CD14-positive monocyte (primary cell): ENCODE measurements at regions not wholly inside any gene's neighbourhood (a gene's known extent, or its start where the extent isn't known, plus 50 kb on each side); places are given as distances from the start of the nearest gene placed in this dataset.

Source experiments
- DNase-seq, 3 donors: peaks; one replicate each; pipeline ENCODE4 v3.0.0-alpha.2; 2011 to 2022
- H2AFZ ChIP-seq: 2 replicates; pipeline ENCODE4 v1.6.0; 2012; ENCODE audit warnings: mild to moderate bottlenecking, low read depth, low read length, inconsistent platforms; ENCODE audit not compliant: insufficient read depth, poor library complexity, severe bottlenecking
- H3K27ac ChIP-seq, 2 donors: 1 replicate in 1 of 2; 2 replicates in 1 of 2; pipeline ENCODE4 v1.5.1; 2012 to 2013; ENCODE audit warnings: low read length in 2 of 2, control low read depth in 1 of 2, inconsistent platforms in 1 of 2, low read depth in 1 of 2, mild to moderate bottlenecking in 1 of 2
- H3K27me3 ChIP-seq, 2 donors: one replicate each; pipeline versions ENCODE4 v1.6.0 to v1.6.1; 2011 to 2013; ENCODE audit warnings: low read length in 2 of 2; ENCODE audit not compliant: control insufficient read depth in 2 of 2, insufficient read depth in 2 of 2
- H3K36me3 ChIP-seq, 2 donors: replicated peaks in 1 of 2; 1 replicate in 1 of 2; 2 replicates in 1 of 2; pipeline versions ENCODE4 v1.5.1 to v1.6.1; 2012 to 2013; ENCODE audit warnings: low read length in 2 of 2, control low read depth in 1 of 2, inconsistent platforms in 1 of 2, mild to moderate bottlenecking in 1 of 2; ENCODE audit not compliant: insufficient read depth in 2 of 2, control insufficient read depth in 1 of 2
- H3K4me1 ChIP-seq, 2 donors: 1 replicate in 1 of 2; 2 replicates in 1 of 2; pipeline versions ENCODE4 v1.5.1 to v1.6.1; 2012 to 2013; ENCODE audit warnings: low read length in 2 of 2, control low read depth in 1 of 2, inconsistent platforms in 1 of 2, mild to moderate bottlenecking in 1 of 2, moderate library complexity in 1 of 2; ENCODE audit not compliant: insufficient read depth in 2 of 2, control insufficient read depth in 1 of 2
- H3K4me2 ChIP-seq: replicated peaks from 2 replicates; pipeline ENCODE3; 2012; ENCODE audit warnings: low read length, moderate library complexity, mild to moderate bottlenecking; ENCODE audit not compliant: poor library complexity, severe bottlenecking; ENCODE audit errors: extremely low read depth
- H3K4me3 ChIP-seq, 3 experiments: fragments of 200-600 bp in 1 of 3; sonication (generic) in 1 of 3; replicated peaks in 1 of 3; 1 replicate in 2 of 3; 2 replicates in 1 of 3; pipeline ENCODE4 v1.5.1; 2011 to 2013; ENCODE audit warnings: low read length in 3 of 3, mild to moderate bottlenecking in 3 of 3, control low read depth in 2 of 3, low read depth in 2 of 3, inconsistent platforms in 1 of 3, moderate library complexity in 1 of 3
- H3K79me2 ChIP-seq: 2 replicates; pipeline ENCODE4 v1.6.0; 2012; ENCODE audit warnings: mild to moderate bottlenecking, control low read depth, inconsistent platforms, low read length, moderate library complexity; ENCODE audit not compliant: insufficient read depth
- H3K9ac ChIP-seq: 2 replicates; pipeline ENCODE4 v1.6.0; 2017; ENCODE audit warnings: low read length, mild to moderate bottlenecking; ENCODE audit not compliant: insufficient read depth, poor library complexity, severe bottlenecking
- H3K9me3 ChIP-seq, 2 donors: replicated peaks in 1 of 2; 1 replicate in 1 of 2; 2 replicates in 1 of 2; pipeline versions ENCODE4 v1.5.1 to v1.6.1; 2012 to 2013; ENCODE audit warnings: low read length in 2 of 2, control low read depth in 1 of 2; ENCODE audit not compliant: control insufficient read depth in 1 of 2, insufficient read depth in 1 of 2
- H4K20me1 ChIP-seq: 2 replicates; pipeline ENCODE4 v1.6.0; 2012; ENCODE audit warnings: mild to moderate bottlenecking, low read length, control low read depth, moderate library complexity; ENCODE audit not compliant: insufficient read depth
- H3K27ac Mint-ChIP-seq, 7 donors: one replicate each; pipeline ENCODE4 v1.8.0; 2020; ENCODE audit warnings: mild to moderate bottlenecking in 7 of 7, mixed read lengths in 7 of 7, moderate library complexity in 6 of 7, inconsistent platforms in 2 of 7
- H3K27me3 Mint-ChIP-seq, 3 donors: one replicate each; pipeline ENCODE4 v1.8.0; 2021 to 2022; ENCODE audit warnings: low read depth in 3 of 3, mild to moderate bottlenecking in 3 of 3, mixed read lengths in 3 of 3, moderate library complexity in 3 of 3, inconsistent platforms in 1 of 3
- H3K36me3 Mint-ChIP-seq, 2 donors: one replicate each; pipeline ENCODE4 v1.8.0; 2020; ENCODE audit warnings: mixed read lengths in 2 of 2, inconsistent platforms in 1 of 2, mild to moderate bottlenecking in 1 of 2
- H3K4me1 Mint-ChIP-seq: one replicate; pipeline ENCODE4 v1.8.0; 2020; ENCODE audit warnings: mild to moderate bottlenecking, mixed read lengths
- H3K4me3 Mint-ChIP-seq, 2 donors: one replicate each; pipeline ENCODE4 v1.8.0; 2020; ENCODE audit warnings: mild to moderate bottlenecking in 2 of 2, mixed read lengths in 2 of 2, moderate library complexity in 1 of 2
- H3K9me3 Mint-ChIP-seq, 7 donors: one replicate each; pipeline ENCODE4 v1.8.0; 2020 to 2022; ENCODE audit warnings: mixed read lengths in 7 of 7, mild to moderate bottlenecking in 6 of 7, moderate library complexity in 6 of 7, inconsistent platforms in 2 of 7
- CTCF ChIP-seq: fragments of 200-600 bp; IDR thresholded peaks from one replicate; pipeline ENCODE4 v1.8.0; 2022; ENCODE audit warnings: antibody characterized with exemption, mild to moderate bottlenecking
- WGBS: methylation state at CpG from one replicate; pipeline ENCODE4 v1.1.5; 2013; ENCODE audit warnings: missing lambda C conversion rate; ENCODE audit not compliant: insufficient coverage; 5-methylcytosine and 5-hydroxymethylcytosine counted together
- intact Hi-C, 2 donors: fragments of 100-400 bp; cut with micrococcal nuclease; formaldehyde crosslinking; loops; one replicate each; pipeline versions ENCODE4 v1.15.0 to v1.15.1; 2023

- no peak for DNase-seq
- Histone ChIP-seq H4K20me1 (no peaks in the 10 kb centered on the region), H3K79me2 (no peaks in the 10 kb centered on the region), H3K9ac (no peak overlapping the region), H3K27ac (no peak overlapping the region), H3K4me1 (peaks cover 3 to 10% of the 10 kb centered on the region in 2 donors), H3K36me3 (no peaks in the 10 kb centered on the region), H3K9me3 (no peaks in the 10 kb centered on the region), H3K27me3 (no peaks in the 10 kb centered on the region), H3K4me3 (no peak overlapping the region), H2AFZ (no peak overlapping the region), H3K4me2 (no peak overlapping the region)
- no peak for TF ChIP-seq CTCF
- H3K4me3 Mint-ChIP-seq = no peak overlapping the region
- 86% methylated on average over 2 of the region's 3 CpGs for WGBS
- intact Hi-C loops = no loop called here
- peaks cover 0 to 4% (median 0%) of the 10 kb centered on the region in 7 donors for H3K9me3 Mint-ChIP-seq
- H3K27ac Mint-ChIP-seq = no peak overlapping the region
- peaks cover 2 to 9% (median 3%) of the 10 kb centered on the region in 3 donors for H3K27me3 Mint-ChIP-seq
- no peaks in the 10 kb centered on the region for H3K36me3 Mint-ChIP-seq
- H3K4me1 Mint-ChIP-seq = peaks cover 9% of the 10 kb centered on the region
Observed at GRCh38 chr5:74286734-74287695, 353.5 kb downstream of the ENC1 start.

- no peak overlapping the region for H3K9ac ChIP-seq
- H3K4me1 ChIP-seq = peaks cover 3 to 10% of the 10 kb centered on the region in 2 donors
- H3K27me3 ChIP-seq = no peaks in the 10 kb centered on the region
- Mint-ChIP-seq H3K27ac (no peak overlapping the region), H3K4me1 (peaks cover 9% of the 10 kb centered on the region), H3K27me3 (peaks cover 2 to 9% (median 3%) of the 10 kb centered on the region in 3 donors), H3K9me3 (peaks cover 0 to 4% (median 0%) of the 10 kb centered on the region in 7 donors), H3K36me3 (no peaks in the 10 kb centered on the region), H3K4me3 (peak overlapping the region in 1 of 2 donors; percentile 21)
- no peaks in the 10 kb centered on the region for H4K20me1 ChIP-seq
- WGBS = 80% methylated on average over 3 of the region's 5 CpGs
- H2AFZ ChIP-seq = no peak overlapping the region
- H3K79me2 ChIP-seq = no peaks in the 10 kb centered on the region
- no peak overlapping the region for H3K27ac ChIP-seq
- intact Hi-C loops = no loop called here
- no peak overlapping the region for H3K4me3 ChIP-seq
- no peak for DNase-seq
- no peak overlapping the region for H3K4me2 ChIP-seq
- H3K36me3 ChIP-seq = no peaks in the 10 kb centered on the region
- no peak for TF ChIP-seq CTCF
- no peaks in the 10 kb centered on the region for H3K9me3 ChIP-seq
Observed at GRCh38 chr5:74285675-74286280, 354.8 kb downstream of the ENC1 start.
